GM23338 (cell line): ENCODE measurements at regions not wholly inside any gene's neighbourhood (a gene's known extent, or its start where the extent isn't known, plus 50 kb on each side); places are given as distances from the start of the nearest gene placed in this dataset.

Experiments used
- ATAC-seq: fragments of 200-7000 bp; cut with Tn5 transposase; 3 replicates; pipeline ENCODE4 v1.9.1; 2020
- DNase-seq: peaks from one replicate; pipeline ENCODE4 v3.0.0-alpha.2; 2015; ENCODE audit warnings: low spot score
- H2AFZ ChIP-seq: fragments of 200-600 bp; sonication (generic); 2 replicates; pipeline ENCODE4 v1.8.0; 2016; ENCODE audit warnings: antibody characterized with exemption, mild to moderate bottlenecking, moderate library complexity
- H3F3A ChIP-seq: fragments of 200-600 bp; sonication (generic); replicated peaks from 2 replicates; pipeline ENCODE4 v1.8.0; 2017; ENCODE audit warnings: antibody characterized with exemption, mixed run types, low read depth
- H3K27ac ChIP-seq: fragments of 200-600 bp; sonication (generic); 2 replicates; pipeline ENCODE4 v1.6.1; 2016; ENCODE audit warnings: low read depth
- H3K27me3 ChIP-seq: fragments of 200-600 bp; sonication (generic); 2 replicates; pipeline ENCODE4 v1.8.0; 2016; ENCODE audit warnings: mild to moderate bottlenecking, mixed run types, moderate library complexity; ENCODE audit not compliant: insufficient read depth
- H3K36me3 ChIP-seq: fragments of 200-600 bp; sonication (generic); 2 replicates; pipeline ENCODE4 v1.8.0; 2016; ENCODE audit warnings: mild to moderate bottlenecking; ENCODE audit not compliant: insufficient read depth
- H3K4me1 ChIP-seq: fragments of 200-600 bp; sonication (generic); 2 replicates; pipeline ENCODE4 v1.8.0; 2016; ENCODE audit warnings: mild to moderate bottlenecking, moderate library complexity; ENCODE audit not compliant: insufficient read depth
- H3K4me2 ChIP-seq: fragments of 200-600 bp; sonication (generic); 2 replicates; pipeline ENCODE4 v1.7.1; 2017; ENCODE audit warnings: mixed run types
- H3K4me3 ChIP-seq: fragments of 200-600 bp; sonication (generic); 2 replicates; pipeline ENCODE4 v1.6.1; 2016; ENCODE audit warnings: mixed run types
- H3K79me2 ChIP-seq: fragments of 200-600 bp; sonication (generic); replicated peaks from 2 replicates; pipeline ENCODE4 v1.8.0; 2017; ENCODE audit warnings: mild to moderate bottlenecking; ENCODE audit not compliant: insufficient read depth
- H3K9me2 ChIP-seq: fragments of 200-600 bp; sonication (generic); 2 replicates; pipeline ENCODE4 v1.8.0; 2017; ENCODE audit not compliant: insufficient read depth
- H4K20me1 ChIP-seq: fragments of 200-600 bp; sonication (generic); replicated peaks from 2 replicates; pipeline ENCODE4 v1.8.0; 2017; ENCODE audit warnings: mild to moderate bottlenecking; ENCODE audit not compliant: insufficient read depth
- H3K27ac Mint-ChIP-seq: 2 replicates; pipeline ENCODE4 v1.8.0; 2020; ENCODE audit warnings: inconsistent platforms, mild to moderate bottlenecking, moderate library complexity, mixed read lengths
- H3K27me3 Mint-ChIP-seq: 3 replicates; pipeline ENCODE4 v1.8.0; 2022; ENCODE audit warnings: low read depth, mild to moderate bottlenecking, moderate library complexity, mixed read lengths, inconsistent platforms; ENCODE audit not compliant: insufficient read depth, poor library complexity
- H3K36me3 Mint-ChIP-seq: 3 replicates; pipeline ENCODE4 v1.8.0; 2021; ENCODE audit warnings: low read depth, mild to moderate bottlenecking, inconsistent platforms, moderate library complexity, mixed read lengths
- H3K4me1 Mint-ChIP-seq: 3 replicates; pipeline ENCODE4 v1.8.0; 2020; ENCODE audit warnings: mild to moderate bottlenecking, inconsistent platforms, mixed read lengths
- H3K4me3 Mint-ChIP-seq: 3 replicates; pipeline ENCODE4 v1.8.0; 2021; ENCODE audit warnings: moderate library complexity, mild to moderate bottlenecking, inconsistent platforms, mixed read lengths
- H3K9me3 Mint-ChIP-seq: 3 replicates; pipeline ENCODE4 v1.8.0; 2020; ENCODE audit warnings: moderate library complexity, mild to moderate bottlenecking, inconsistent platforms, mixed read lengths
- CREB1 ChIP-seq: fragments of 250-450 bp; sonication (Bioruptor Pico); IDR thresholded peaks from 2 replicates; pipeline ENCODE4 v1.5.0; 2020; ENCODE audit warnings: low read depth, mild to moderate bottlenecking, moderate library complexity
- EZH2 ChIP-seq: fragments of 200-600 bp; sonication (generic); IDR thresholded peaks from one replicate; pipeline ENCODE4 v1.8.0; 2017; ENCODE audit warnings: antibody characterized with exemption, mild to moderate bottlenecking, low read depth; ENCODE audit not compliant: unreplicated experiment
- EZH2phosphoT487 ChIP-seq: fragments of 200-600 bp; sonication (generic); IDR thresholded peaks from one replicate; pipeline ENCODE4 v1.8.1; 2018; ENCODE audit warnings: antibody characterized with exemption; ENCODE audit not compliant: unreplicated experiment
- JUNB ChIP-seq: IDR thresholded peaks from one replicate; pipeline ENCODE4 v1.6.1; 2016; ENCODE audit warnings: antibody characterized with exemption; ENCODE audit not compliant: unreplicated experiment
- NANOG ChIP-seq: IDR thresholded peaks from 2 replicates; pipeline ENCODE4 v1.6.1; 2016; ENCODE audit warnings: antibody characterized with exemption, borderline replicate concordance
- POLR2AphosphoS5 ChIP-seq: IDR thresholded peaks from 2 replicates; pipeline ENCODE4 v1.6.1; 2016; ENCODE audit warnings: antibody characterized with exemption, low read depth
- STAT1 ChIP-seq: IDR thresholded peaks from one replicate; pipeline ENCODE4 v1.6.1; 2016; ENCODE audit warnings: antibody characterized with exemption; ENCODE audit not compliant: unreplicated experiment
- ZNF114 ChIP-seq: fragments of 250-450 bp; sonication (Bioruptor Pico); IDR thresholded peaks from 2 replicates; pipeline ENCODE4 v1.5.0; 2020; ENCODE audit warnings: mild to moderate bottlenecking, moderate library complexity
- ZNF331 ChIP-seq: fragments of 250-450 bp; sonication (Bioruptor Pico); IDR thresholded peaks from 2 replicates; pipeline ENCODE4 v1.5.0; 2020; ENCODE audit warnings: low read depth, mild to moderate bottlenecking, moderate library complexity
- TF ChIP-seq, protein P1 (sequence below): IDR thresholded peaks from 2 replicates; pipeline ENCODE4 v1.6.1; 2016; ENCODE audit warnings: antibody characterized with exemption
- TF ChIP-seq, protein P2 (sequence below): fragments of 250-450 bp; sonication (Bioruptor Pico); IDR thresholded peaks from 2 replicates; pipeline ENCODE4 v1.5.0; 2020; ENCODE audit warnings: mild to moderate bottlenecking, moderate library complexity
- TF ChIP-seq, protein P3 (sequence below), 2 experiments: fragments of 200-600 bp in 1 of 2; sonication (generic) in 1 of 2; conservative IDR thresholded peaks; 2 replicates each; pipeline versions ENCODE4 v1.5.1 to v1.6.1; 2016 to 2017; ENCODE audit warnings: antibody characterized with exemption in 2 of 2, low read depth in 2 of 2, mild to moderate bottlenecking in 2 of 2, moderate library complexity in 1 of 2
- TF ChIP-seq, protein P4 (sequence below): IDR thresholded peaks from one replicate; pipeline ENCODE4 v1.6.1; 2018; ENCODE audit warnings: antibody characterized with exemption; ENCODE audit not compliant: unreplicated experiment

DNA sequence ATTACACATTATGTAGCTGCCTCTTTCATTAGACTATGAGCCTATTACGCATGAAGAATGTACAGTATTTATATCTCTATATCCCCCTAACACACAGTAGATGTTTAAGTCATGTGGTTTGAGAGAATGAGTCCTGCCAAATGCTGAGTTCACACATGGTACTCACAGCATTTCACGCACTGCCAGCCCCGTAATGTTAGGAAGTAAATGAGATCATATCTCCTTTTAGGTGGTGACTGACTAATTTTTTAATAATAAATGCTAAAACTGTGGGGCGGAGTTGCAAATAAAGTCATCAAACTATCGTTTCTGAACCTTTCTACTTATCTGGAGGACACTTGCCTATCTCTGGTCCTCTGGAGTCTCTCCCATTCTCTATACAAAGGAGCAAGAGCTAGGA lies 343.8 kb downstream of the ADAMTS20 start (continued):
- no peak for TF ChIP-seq EZH2phosphoT487
- no peak for TF ChIP-seq NANOG
- TF ChIP-seq CREB1 (CRISPR knock-in tag), result no peak

DNA sequence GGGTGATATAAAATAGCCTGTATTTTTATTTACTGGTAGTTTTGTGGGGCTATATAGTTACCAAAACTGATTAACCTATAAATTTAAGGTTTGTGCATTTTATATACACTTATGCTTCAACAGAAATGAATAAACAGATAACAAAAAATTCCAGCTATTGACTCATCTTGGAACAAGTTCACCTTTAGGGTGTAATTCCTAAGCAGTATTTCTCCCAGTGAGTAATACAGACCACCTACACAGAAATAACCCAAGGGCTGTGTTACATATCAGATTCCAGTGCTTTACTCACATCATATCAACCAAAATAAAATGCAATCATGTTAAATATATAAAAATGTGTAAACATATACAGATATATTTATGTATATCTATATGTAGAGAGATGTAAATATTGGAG lies 345.6 kb downstream of the ADAMTS20 start:
- ATAC-seq (no peak), DNase-seq (no peak)
- H3K4me3 ChIP-seq, result no peak overlapping the region
- H2AFZ ChIP-seq, result no peak overlapping the region
- no peaks in the 10 kb centered on the region for H3K36me3 ChIP-seq
- no peaks in the 10 kb centered on the region for H3K4me1 ChIP-seq
- peaks cover 6% of the 10 kb centered on the region; the same call in 1 of the 3 replicates for H3K4me1 Mint-ChIP-seq
- H4K20me1 ChIP-seq, result no peaks in the 10 kb centered on the region
- no peaks in the 10 kb centered on the region for H3K79me2 ChIP-seq
- no peaks in the 10 kb centered on the region for H3K27me3 ChIP-seq
- H3K9me2 ChIP-seq, result 0 out of 2 replicates have a peak, but pooled peaks cover 5% of the 10 kb centered on the region
- TF ChIP-seq ZNF114 (CRISPR knock-in tag) (no peak), JUNB (no peak), ZNF331 (no peak), NANOG (no peak), CREB1 (CRISPR knock-in tag) (no peak), EZH2 (no peak), EZH2phosphoT487 (no peak), POLR2AphosphoS5 (no peak), STAT1 (no peak)
- TF ChIP-seq, protein P1, sequence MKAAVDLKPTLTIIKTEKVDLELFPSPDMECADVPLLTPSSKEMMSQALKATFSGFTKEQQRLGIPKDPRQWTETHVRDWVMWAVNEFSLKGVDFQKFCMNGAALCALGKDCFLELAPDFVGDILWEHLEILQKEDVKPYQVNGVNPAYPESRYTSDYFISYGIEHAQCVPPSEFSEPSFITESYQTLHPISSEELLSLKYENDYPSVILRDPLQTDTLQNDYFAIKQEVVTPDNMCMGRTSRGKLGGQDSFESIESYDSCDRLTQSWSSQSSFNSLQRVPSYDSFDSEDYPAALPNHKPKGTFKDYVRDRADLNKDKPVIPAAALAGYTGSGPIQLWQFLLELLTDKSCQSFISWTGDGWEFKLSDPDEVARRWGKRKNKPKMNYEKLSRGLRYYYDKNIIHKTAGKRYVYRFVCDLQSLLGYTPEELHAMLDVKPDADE, result no peak
- TF ChIP-seq, protein P2, sequence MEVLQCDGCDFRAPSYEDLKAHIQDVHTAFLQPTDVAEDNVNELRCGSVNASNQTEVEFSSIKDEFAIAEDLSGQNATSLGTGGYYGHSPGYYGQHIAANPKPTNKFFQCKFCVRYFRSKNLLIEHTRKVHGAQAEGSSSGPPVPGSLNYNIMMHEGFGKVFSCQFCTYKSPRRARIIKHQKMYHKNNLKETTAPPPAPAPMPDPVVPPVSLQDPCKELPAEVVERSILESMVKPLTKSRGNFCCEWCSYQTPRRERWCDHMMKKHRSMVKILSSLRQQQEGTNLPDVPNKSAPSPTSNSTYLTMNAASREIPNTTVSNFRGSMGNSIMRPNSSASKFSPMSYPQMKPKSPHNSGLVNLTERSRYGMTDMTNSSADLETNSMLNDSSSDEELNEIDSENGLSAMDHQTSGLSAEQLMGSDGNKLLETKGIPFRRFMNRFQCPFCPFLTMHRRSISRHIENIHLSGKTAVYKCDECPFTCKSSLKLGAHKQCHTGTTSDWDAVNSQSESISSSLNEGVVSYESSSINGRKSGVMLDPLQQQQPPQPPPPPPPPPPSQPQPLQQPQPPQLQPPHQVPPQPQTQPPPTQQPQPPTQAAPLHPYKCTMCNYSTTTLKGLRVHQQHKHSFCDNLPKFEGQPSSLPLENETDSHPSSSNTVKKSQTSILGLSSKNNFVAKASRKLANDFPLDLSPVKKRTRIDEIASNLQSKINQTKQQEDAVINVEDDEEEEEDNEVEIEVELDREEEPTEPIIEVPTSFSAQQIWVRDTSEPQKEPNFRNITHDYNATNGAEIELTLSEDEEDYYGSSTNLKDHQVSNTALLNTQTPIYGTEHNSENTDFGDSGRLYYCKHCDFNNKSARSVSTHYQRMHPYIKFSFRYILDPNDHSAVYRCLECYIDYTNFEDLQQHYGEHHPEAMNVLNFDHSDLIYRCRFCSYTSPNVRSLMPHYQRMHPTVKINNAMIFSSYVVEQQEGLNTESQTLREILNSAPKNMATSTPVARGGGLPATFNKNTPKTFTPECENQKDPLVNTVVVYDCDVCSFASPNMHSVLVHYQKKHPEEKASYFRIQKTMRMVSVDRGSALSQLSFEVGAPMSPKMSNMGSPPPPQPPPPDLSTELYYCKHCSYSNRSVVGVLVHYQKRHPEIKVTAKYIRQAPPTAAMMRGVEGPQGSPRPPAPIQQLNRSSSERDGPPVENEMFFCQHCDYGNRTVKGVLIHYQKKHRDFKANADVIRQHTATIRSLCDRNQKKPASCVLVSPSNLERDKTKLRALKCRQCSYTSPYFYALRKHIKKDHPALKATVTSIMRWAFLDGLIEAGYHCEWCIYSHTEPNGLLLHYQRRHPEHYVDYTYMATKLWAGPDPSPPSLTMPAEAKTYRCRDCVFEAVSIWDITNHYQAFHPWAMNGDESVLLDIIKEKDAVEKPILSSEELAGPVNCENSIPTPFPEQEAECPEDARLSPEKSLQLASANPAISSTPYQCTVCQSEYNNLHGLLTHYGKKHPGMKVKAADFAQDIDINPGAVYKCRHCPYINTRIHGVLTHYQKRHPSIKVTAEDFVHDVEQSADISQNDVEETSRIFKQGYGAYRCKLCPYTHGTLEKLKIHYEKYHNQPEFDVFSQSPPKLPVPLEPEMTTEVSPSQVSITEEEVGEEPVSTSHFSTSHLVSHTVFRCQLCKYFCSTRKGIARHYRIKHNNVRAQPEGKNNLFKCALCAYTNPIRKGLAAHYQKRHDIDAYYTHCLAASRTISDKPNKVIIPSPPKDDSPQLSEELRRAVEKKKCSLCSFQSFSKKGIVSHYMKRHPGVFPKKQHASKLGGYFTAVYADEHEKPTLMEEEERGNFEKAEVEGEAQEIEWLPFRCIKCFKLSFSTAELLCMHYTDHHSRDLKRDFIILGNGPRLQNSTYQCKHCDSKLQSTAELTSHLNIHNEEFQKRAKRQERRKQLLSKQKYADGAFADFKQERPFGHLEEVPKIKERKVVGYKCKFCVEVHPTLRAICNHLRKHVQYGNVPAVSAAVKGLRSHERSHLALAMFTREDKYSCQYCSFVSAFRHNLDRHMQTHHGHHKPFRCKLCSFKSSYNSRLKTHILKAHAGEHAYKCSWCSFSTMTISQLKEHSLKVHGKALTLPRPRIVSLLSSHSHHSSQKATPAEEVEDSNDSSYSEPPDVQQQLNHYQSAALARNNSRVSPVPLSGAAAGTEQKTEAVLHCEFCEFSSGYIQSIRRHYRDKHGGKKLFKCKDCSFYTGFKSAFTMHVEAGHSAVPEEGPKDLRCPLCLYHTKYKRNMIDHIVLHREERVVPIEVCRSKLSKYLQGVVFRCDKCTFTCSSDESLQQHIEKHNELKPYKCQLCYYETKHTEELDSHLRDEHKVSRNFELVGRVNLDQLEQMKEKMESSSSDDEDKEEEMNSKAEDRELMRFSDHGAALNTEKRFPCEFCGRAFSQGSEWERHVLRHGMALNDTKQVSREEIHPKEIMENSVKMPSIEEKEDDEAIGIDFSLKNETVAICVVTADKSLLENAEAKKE, result no peak
- TF ChIP-seq, protein P3, sequence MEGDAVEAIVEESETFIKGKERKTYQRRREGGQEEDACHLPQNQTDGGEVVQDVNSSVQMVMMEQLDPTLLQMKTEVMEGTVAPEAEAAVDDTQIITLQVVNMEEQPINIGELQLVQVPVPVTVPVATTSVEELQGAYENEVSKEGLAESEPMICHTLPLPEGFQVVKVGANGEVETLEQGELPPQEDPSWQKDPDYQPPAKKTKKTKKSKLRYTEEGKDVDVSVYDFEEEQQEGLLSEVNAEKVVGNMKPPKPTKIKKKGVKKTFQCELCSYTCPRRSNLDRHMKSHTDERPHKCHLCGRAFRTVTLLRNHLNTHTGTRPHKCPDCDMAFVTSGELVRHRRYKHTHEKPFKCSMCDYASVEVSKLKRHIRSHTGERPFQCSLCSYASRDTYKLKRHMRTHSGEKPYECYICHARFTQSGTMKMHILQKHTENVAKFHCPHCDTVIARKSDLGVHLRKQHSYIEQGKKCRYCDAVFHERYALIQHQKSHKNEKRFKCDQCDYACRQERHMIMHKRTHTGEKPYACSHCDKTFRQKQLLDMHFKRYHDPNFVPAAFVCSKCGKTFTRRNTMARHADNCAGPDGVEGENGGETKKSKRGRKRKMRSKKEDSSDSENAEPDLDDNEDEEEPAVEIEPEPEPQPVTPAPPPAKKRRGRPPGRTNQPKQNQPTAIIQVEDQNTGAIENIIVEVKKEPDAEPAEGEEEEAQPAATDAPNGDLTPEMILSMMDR (conservative IDR thresholded peaks at IDR 0.05; ENCODE audit: low read depth in 2 of 2), result no peak
- TF ChIP-seq, protein P4, sequence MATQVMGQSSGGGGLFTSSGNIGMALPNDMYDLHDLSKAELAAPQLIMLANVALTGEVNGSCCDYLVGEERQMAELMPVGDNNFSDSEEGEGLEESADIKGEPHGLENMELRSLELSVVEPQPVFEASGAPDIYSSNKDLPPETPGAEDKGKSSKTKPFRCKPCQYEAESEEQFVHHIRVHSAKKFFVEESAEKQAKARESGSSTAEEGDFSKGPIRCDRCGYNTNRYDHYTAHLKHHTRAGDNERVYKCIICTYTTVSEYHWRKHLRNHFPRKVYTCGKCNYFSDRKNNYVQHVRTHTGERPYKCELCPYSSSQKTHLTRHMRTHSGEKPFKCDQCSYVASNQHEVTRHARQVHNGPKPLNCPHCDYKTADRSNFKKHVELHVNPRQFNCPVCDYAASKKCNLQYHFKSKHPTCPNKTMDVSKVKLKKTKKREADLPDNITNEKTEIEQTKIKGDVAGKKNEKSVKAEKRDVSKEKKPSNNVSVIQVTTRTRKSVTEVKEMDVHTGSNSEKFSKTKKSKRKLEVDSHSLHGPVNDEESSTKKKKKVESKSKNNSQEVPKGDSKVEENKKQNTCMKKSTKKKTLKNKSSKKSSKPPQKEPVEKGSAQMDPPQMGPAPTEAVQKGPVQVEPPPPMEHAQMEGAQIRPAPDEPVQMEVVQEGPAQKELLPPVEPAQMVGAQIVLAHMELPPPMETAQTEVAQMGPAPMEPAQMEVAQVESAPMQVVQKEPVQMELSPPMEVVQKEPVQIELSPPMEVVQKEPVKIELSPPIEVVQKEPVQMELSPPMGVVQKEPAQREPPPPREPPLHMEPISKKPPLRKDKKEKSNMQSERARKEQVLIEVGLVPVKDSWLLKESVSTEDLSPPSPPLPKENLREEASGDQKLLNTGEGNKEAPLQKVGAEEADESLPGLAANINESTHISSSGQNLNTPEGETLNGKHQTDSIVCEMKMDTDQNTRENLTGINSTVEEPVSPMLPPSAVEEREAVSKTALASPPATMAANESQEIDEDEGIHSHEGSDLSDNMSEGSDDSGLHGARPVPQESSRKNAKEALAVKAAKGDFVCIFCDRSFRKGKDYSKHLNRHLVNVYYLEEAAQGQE, result no peak
- no peaks in the 10 kb centered on the region for H3F3A ChIP-seq
- H3K27me3 Mint-ChIP-seq, result no peaks in the 10 kb centered on the region
- no peaks in the 10 kb centered on the region for H3K36me3 Mint-ChIP-seq
- H3K4me3 Mint-ChIP-seq, result no peak overlapping the region
- H3K27ac ChIP-seq, result no peak overlapping the region
- no peak overlapping the region for H3K27ac Mint-ChIP-seq
- H3K4me2 ChIP-seq, result no peak overlapping the region
- no peaks in the 10 kb centered on the region; the same call in 2 of the 3 replicates for H3K9me3 Mint-ChIP-seq
